ENCODE measurements at regions not wholly inside any gene's neighbourhood (a gene's known extent, or its start where the extent isn't known, plus 50 kb on each side); places are given as distances from the start of the nearest gene placed in this dataset.

DNA sequence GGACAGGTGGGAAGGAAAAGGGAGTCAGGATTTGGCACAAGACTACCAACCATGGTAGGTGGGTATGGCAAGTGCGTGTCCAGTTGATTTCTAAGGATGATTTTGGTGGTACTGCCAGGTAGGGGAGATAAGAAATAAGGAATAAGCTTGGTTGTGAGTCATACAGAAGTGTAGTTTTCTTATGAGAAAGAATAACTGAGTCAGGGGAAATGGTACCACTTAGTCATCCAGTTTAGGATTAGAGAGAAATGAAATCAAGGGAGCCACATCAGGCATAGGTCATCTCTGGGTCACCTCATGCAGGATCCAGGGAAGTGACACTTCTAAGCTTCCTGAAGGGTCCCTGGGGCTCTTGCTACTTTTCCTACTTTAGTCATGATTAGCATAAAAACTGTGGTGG lies 107.1 kb upstream of the C1GALT1C1 start:
- Histone ChIP-seq H3K79me2 (ENCODE audit: insufficient read depth, low read length) (no peaks in the 10 kb centered on the region), H2AFZ (ENCODE audit: low read length) (no peak overlapping the region), H4K20me1 (ENCODE audit: insufficient read depth, low read length) (no peaks in the 10 kb centered on the region), H3K27me3 (ENCODE audit: insufficient read depth, low read length) (no peaks in the 10 kb centered on the region), H3K4me2 (ENCODE audit: low read length) (no peak overlapping the region), H3K27ac (ENCODE audit: low read depth, low read length, poor library complexity, severe bottlenecking) (peak overlapping the region; percentile 94), H3K9me2 (ENCODE audit: low read depth, low read length) (no peaks in the 10 kb centered on the region), H3K4me3 (ENCODE audit: low read depth, low read length, poor library complexity, severe bottlenecking) (no peak overlapping the region), H3K9me3 (ENCODE audit: low read length) (no peaks in the 10 kb centered on the region), H3F3A (ENCODE audit: insufficient read depth, low read length) (no peaks in the 10 kb centered on the region), H3K36me3 (ENCODE audit: insufficient read depth, low read length) (no peaks in the 10 kb centered on the region; the same call in 1 of the 2 replicates), H3K4me1 (ENCODE audit: insufficient read depth, low read length, severe bottlenecking) (peaks cover 45% of the 10 kb centered on the region), H3K9ac (ENCODE audit: low read length) (no peak overlapping the region)
- TF ChIP-seq, protein P1, sequence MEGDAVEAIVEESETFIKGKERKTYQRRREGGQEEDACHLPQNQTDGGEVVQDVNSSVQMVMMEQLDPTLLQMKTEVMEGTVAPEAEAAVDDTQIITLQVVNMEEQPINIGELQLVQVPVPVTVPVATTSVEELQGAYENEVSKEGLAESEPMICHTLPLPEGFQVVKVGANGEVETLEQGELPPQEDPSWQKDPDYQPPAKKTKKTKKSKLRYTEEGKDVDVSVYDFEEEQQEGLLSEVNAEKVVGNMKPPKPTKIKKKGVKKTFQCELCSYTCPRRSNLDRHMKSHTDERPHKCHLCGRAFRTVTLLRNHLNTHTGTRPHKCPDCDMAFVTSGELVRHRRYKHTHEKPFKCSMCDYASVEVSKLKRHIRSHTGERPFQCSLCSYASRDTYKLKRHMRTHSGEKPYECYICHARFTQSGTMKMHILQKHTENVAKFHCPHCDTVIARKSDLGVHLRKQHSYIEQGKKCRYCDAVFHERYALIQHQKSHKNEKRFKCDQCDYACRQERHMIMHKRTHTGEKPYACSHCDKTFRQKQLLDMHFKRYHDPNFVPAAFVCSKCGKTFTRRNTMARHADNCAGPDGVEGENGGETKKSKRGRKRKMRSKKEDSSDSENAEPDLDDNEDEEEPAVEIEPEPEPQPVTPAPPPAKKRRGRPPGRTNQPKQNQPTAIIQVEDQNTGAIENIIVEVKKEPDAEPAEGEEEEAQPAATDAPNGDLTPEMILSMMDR (IDR thresholded peaks at IDR 0.05; ENCODE audit: low read length) = no peak
- no peak for TF ChIP-seq EZH2 (IDR thresholded peaks at IDR 0.05; ENCODE audit: borderline replicate concordance, low read length)

DNA sequence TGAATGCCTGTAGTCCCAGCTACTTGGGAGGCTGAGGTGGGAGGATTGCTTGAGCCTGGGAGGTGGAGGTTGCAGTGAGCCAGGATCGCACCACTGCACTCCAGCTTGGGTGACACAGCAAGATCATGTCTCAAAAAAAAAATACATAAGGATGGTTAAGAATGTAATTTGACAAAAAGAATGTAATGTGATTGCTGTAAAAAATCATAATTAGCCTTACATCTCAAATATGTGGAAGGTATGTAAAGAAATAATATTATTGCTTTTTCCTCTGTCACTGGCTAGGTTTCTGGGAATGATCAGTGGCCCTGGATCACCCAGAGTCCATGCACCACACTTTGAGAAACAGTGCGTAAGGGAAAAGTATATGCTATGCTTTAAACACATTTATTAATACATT lies 106.1 kb upstream of the C1GALT1C1 start:
- Histone ChIP-seq H3K79me2 (ENCODE audit: insufficient read depth, low read length) (no peaks in the 10 kb centered on the region), H3K9ac (ENCODE audit: low read length) (no peak overlapping the region), H3K27ac (ENCODE audit: low read depth, low read length, poor library complexity, severe bottlenecking) (peak overlapping the region; percentile 94), H3F3A (ENCODE audit: insufficient read depth, low read length) (no peaks in the 10 kb centered on the region), H4K20me1 (ENCODE audit: insufficient read depth, low read length) (no peaks in the 10 kb centered on the region), H2AFZ (ENCODE audit: low read length) (no peak overlapping the region), H3K9me2 (ENCODE audit: low read depth, low read length) (no peaks in the 10 kb centered on the region), H3K4me2 (ENCODE audit: low read length) (no peak overlapping the region), H3K9me3 (ENCODE audit: low read length) (no peaks in the 10 kb centered on the region), H3K4me3 (ENCODE audit: low read depth, low read length, poor library complexity, severe bottlenecking) (no peak overlapping the region), H3K4me1 (ENCODE audit: insufficient read depth, low read length, severe bottlenecking) (peaks cover 41% of the 10 kb centered on the region), H3K36me3 (ENCODE audit: insufficient read depth, low read length) (no peaks in the 10 kb centered on the region; the same call in 1 of the 2 replicates), H3K27me3 (ENCODE audit: insufficient read depth, low read length) (no peaks in the 10 kb centered on the region)
- TF ChIP-seq, protein P1 (IDR thresholded peaks at IDR 0.05; ENCODE audit: low read length) = no peak
- no peak for TF ChIP-seq EZH2 (IDR thresholded peaks at IDR 0.05; ENCODE audit: borderline replicate concordance, low read length)

DNA sequence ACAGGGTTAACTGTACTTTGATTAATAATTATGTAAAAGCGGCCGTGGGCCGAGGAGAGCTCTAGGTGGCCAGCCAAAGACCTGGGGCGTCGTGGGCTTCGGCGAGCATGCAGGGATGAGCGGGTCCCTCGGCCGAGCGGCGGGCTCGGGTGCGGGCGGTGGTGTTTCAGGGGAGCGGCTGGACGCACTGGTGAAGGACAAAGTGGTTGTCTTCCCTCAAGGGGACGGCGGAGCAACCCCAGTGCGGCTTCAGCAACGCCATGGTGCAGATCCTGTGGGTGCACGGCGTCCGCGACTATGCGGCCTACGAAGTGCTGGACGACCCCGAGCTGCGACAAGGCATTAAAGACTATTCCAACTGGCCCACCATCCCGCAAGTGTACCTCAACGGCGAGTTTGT lies 103.0 kb upstream of the C1GALT1C1 start:
- TF ChIP-seq EZH2 (IDR thresholded peaks at IDR 0.05; ENCODE audit: borderline replicate concordance, low read length) = no peak
- TF ChIP-seq, protein P1 (IDR thresholded peaks at IDR 0.05; ENCODE audit: low read length) = no peak

More for the DNA sequence above, 103.0 kb upstream of the C1GALT1C1 start:
- H3K27ac ChIP-seq (ENCODE audit: low read depth, low read length, poor library complexity, severe bottlenecking) = no peak overlapping the region
- no peak overlapping the region for H3K9ac ChIP-seq (ENCODE audit: low read length)
- no peaks in the 10 kb centered on the region for H3K27me3 ChIP-seq (ENCODE audit: insufficient read depth, low read length)
- H3F3A ChIP-seq (ENCODE audit: insufficient read depth, low read length) = no peaks in the 10 kb centered on the region
- no peaks in the 10 kb centered on the region for H4K20me1 ChIP-seq (ENCODE audit: insufficient read depth, low read length)
- no peak overlapping the region for H3K4me2 ChIP-seq (ENCODE audit: low read length)
- peaks cover 21% of the 10 kb centered on the region for H3K4me1 ChIP-seq (ENCODE audit: insufficient read depth, low read length, severe bottlenecking)
- no peak overlapping the region for H2AFZ ChIP-seq (ENCODE audit: low read length)
- no peak overlapping the region for H3K4me3 ChIP-seq (ENCODE audit: low read depth, low read length, poor library complexity, severe bottlenecking)
- no peaks in the 10 kb centered on the region for H3K9me2 ChIP-seq (ENCODE audit: low read depth, low read length)
- H3K79me2 ChIP-seq (ENCODE audit: insufficient read depth, low read length) = no peaks in the 10 kb centered on the region
- no peaks in the 10 kb centered on the region for H3K9me3 ChIP-seq (ENCODE audit: low read length)
- no peaks in the 10 kb centered on the region; the same call in 1 of the 2 replicates for H3K36me3 ChIP-seq (ENCODE audit: insufficient read depth, low read length)
